ENCODE measurements at regions not wholly inside any gene's neighbourhood (a gene's known extent, or its start where the extent isn't known, plus 50 kb on each side); places are given as distances from the start of the nearest gene placed in this dataset.

GRCh38 chr3:159540882-159541495, 447.6 kb upstream of the IL12A start:
- H3K27ac ChIP-seq (ENCODE audit: low read depth, low read length) = no peak overlapping the region
- no peak for TF ChIP-seq EZH2phosphoT487 (IDR thresholded peaks at IDR 0.05; ENCODE audit: borderline replicate concordance, low read length)
- TF ChIP-seq CTCF (IDR thresholded peaks at IDR 0.05; ENCODE audit: low read depth, low read length, poor library complexity, severe bottlenecking) = no peak
- H3K9me2 ChIP-seq (replicated peaks; ENCODE audit: control insufficient read depth, low read length) = no peaks in the 10 kb centered on the region
- H3K36me3 ChIP-seq (ENCODE audit: control insufficient read depth, low read length) = no peaks in the 10 kb centered on the region
- H3K9me3 ChIP-seq (ENCODE audit: control insufficient read depth, insufficient read depth, low read length) = no peaks in the 10 kb centered on the region
- no peak overlapping the region for H3K4me3 ChIP-seq (ENCODE audit: low read length)
- no peaks in the 10 kb centered on the region for H3K4me1 ChIP-seq (ENCODE audit: control insufficient read depth, low read length)
- no peaks in the 10 kb centered on the region for H3K27me3 ChIP-seq (ENCODE audit: control insufficient read depth, low read length)
- no peaks in the 10 kb centered on the region for H3F3A ChIP-seq (ENCODE audit: control insufficient read depth, insufficient read depth)
- no peak overlapping the region for H3K4me2 ChIP-seq (ENCODE audit: low read length)
- no peaks in the 10 kb centered on the region for H3K79me2 ChIP-seq (ENCODE audit: control insufficient read depth, low read length)
- H4K20me1 ChIP-seq (ENCODE audit: control insufficient read depth, insufficient read depth, low read depth, low read length) = no peaks in the 10 kb centered on the region

- no peak overlapping the region for H3K27ac ChIP-seq (ENCODE audit: low read depth, low read length)
- no peaks in the 10 kb centered on the region for H3K9me3 ChIP-seq (ENCODE audit: control insufficient read depth, insufficient read depth, low read length)
- H3K4me2 ChIP-seq (ENCODE audit: low read length) = no peak overlapping the region
- H3K36me3 ChIP-seq (ENCODE audit: control insufficient read depth, low read length) = no peaks in the 10 kb centered on the region
- H3K9me2 ChIP-seq (replicated peaks; ENCODE audit: control insufficient read depth, low read length) = no peaks in the 10 kb centered on the region
- H3K4me1 ChIP-seq (ENCODE audit: control insufficient read depth, low read length) = no peaks in the 10 kb centered on the region
- no peak for TF ChIP-seq EZH2phosphoT487 (IDR thresholded peaks at IDR 0.05; ENCODE audit: borderline replicate concordance, low read length)
- TF ChIP-seq CTCF (IDR thresholded peaks at IDR 0.05; ENCODE audit: low read depth, low read length, poor library complexity, severe bottlenecking) = no peak
- H3K27me3 ChIP-seq (ENCODE audit: control insufficient read depth, low read length) = no peaks in the 10 kb centered on the region
- no peaks in the 10 kb centered on the region for H4K20me1 ChIP-seq (ENCODE audit: control insufficient read depth, insufficient read depth, low read depth, low read length)
- no peaks in the 10 kb centered on the region for H3K79me2 ChIP-seq (ENCODE audit: control insufficient read depth, low read length)
- no peak overlapping the region for H3K4me3 ChIP-seq (ENCODE audit: low read length)
- H3F3A ChIP-seq (ENCODE audit: control insufficient read depth, insufficient read depth) = no peaks in the 10 kb centered on the region
Measured at GRCh38 chr3:159548675-159549335, 439.8 kb upstream of the IL12A start.

- H3K4me2 ChIP-seq (ENCODE audit: low read length) = no peak overlapping the region
- no peaks in the 10 kb centered on the region for H3K36me3 ChIP-seq (ENCODE audit: control insufficient read depth, low read length)
- no peak overlapping the region for H3K4me3 ChIP-seq (ENCODE audit: low read length)
- no peaks in the 10 kb centered on the region for H3K27me3 ChIP-seq (ENCODE audit: control insufficient read depth, low read length)
- no peak overlapping the region for H3K27ac ChIP-seq (ENCODE audit: low read depth, low read length)
- no peaks in the 10 kb centered on the region for H4K20me1 ChIP-seq (ENCODE audit: control insufficient read depth, insufficient read depth, low read depth, low read length)
- H3K9me2 ChIP-seq (replicated peaks; ENCODE audit: control insufficient read depth, low read length) = no peaks in the 10 kb centered on the region
- H3K9me3 ChIP-seq (ENCODE audit: control insufficient read depth, insufficient read depth, low read length) = no peaks in the 10 kb centered on the region
- TF ChIP-seq CTCF (IDR thresholded peaks at IDR 0.05; ENCODE audit: low read depth, low read length, poor library complexity, severe bottlenecking) (no peak), EZH2phosphoT487 (IDR thresholded peaks at IDR 0.05; ENCODE audit: borderline replicate concordance, low read length) (no peak)
- no peaks in the 10 kb centered on the region for H3F3A ChIP-seq (ENCODE audit: control insufficient read depth, insufficient read depth)
- H3K4me1 ChIP-seq (ENCODE audit: control insufficient read depth, low read length) = no peaks in the 10 kb centered on the region
- no peaks in the 10 kb centered on the region for H3K79me2 ChIP-seq (ENCODE audit: control insufficient read depth, low read length)
Measured at GRCh38 chr3:159555205-159555604, 433.4 kb upstream of the IL12A start.

Data from DOHH2 (cell line).